Tibial nerve (tissue), 4 donors: ENCODE measurements at regions not wholly inside any gene's neighbourhood (a gene's known extent, or its start where the extent isn't known, plus 50 kb on each side); places are given as distances from the start of the nearest gene placed in this dataset.

Experiments
- DNase-seq, 2 donors: peaks; one replicate each; pipeline ENCODE4 v3.0.0-alpha.2; 2019; ENCODE audit warnings: low spot score in 2 of 2
- H3K27ac ChIP-seq, 4 donors: fragments of 200-600 bp; sonication (generic) in 3 of 4; one replicate each; pipeline ENCODE4 v1.5.1; 2017 to 2019; ENCODE audit warnings: mild to moderate bottlenecking in 1 of 4
- H3K27me3 ChIP-seq, 2 donors: fragments of 200-600 bp; sonication (generic) in 1 of 2; one replicate each; pipeline versions ENCODE4 v1.5.1 to v1.6.0; 2017 to 2019
- H3K36me3 ChIP-seq, 3 donors: fragments of 200-600 bp; sonication (generic); one replicate each; pipeline ENCODE4 v1.5.1; 2018 to 2019
- H3K4me1 ChIP-seq, 4 donors: fragments of 200-600 bp; sonication (generic) in 3 of 4; one replicate each; pipeline ENCODE4 v1.5.1; 2017 to 2019
- H3K4me3 ChIP-seq, 4 donors: fragments of 200-600 bp; sonication (generic) in 3 of 4; one replicate each; pipeline ENCODE4 v1.5.1; 2017 to 2019; ENCODE audit warnings: mild to moderate bottlenecking in 1 of 4, moderate library complexity in 1 of 4
- H3K9me3 ChIP-seq, 4 donors: fragments of 200-600 bp; sonication (generic) in 3 of 4; one replicate each; pipeline ENCODE4 v1.5.1; 2017 to 2019
- EP300 ChIP-seq, 2 donors: sonication (generic); formaldehyde crosslinking; IDR thresholded peaks; one replicate each; pipeline ENCODE4 v1.6.1; 2017; ENCODE audit warnings: antibody characterized with exemption in 2 of 2, mild to moderate bottlenecking in 1 of 2
- POLR2A ChIP-seq, 2 donors: fragments of 450-650 bp; IDR thresholded peaks; one replicate each; pipeline ENCODE4 v1.6.1; 2017; ENCODE audit warnings: antibody characterized with exemption in 2 of 2, mild to moderate bottlenecking in 2 of 2, moderate library complexity in 2 of 2
- WGBS, 2 donors: methylation state at CpG; one replicate each; pipeline ENCODE4 v1.1.5; 2018; 5-methylcytosine and 5-hydroxymethylcytosine counted together
- TF ChIP-seq, protein P1 (sequence below), 5 experiments: fragments of 200-600 bp in 3 of 5; fragments of 450-650 bp in 2 of 5; sonication (generic) in 3 of 5; IDR thresholded peaks; one replicate each; pipeline ENCODE4 v1.5.1; 2016 to 2019; ENCODE audit warnings: antibody characterized with exemption in 5 of 5, mild to moderate bottlenecking in 3 of 5, moderate library complexity in 2 of 5

DNA sequence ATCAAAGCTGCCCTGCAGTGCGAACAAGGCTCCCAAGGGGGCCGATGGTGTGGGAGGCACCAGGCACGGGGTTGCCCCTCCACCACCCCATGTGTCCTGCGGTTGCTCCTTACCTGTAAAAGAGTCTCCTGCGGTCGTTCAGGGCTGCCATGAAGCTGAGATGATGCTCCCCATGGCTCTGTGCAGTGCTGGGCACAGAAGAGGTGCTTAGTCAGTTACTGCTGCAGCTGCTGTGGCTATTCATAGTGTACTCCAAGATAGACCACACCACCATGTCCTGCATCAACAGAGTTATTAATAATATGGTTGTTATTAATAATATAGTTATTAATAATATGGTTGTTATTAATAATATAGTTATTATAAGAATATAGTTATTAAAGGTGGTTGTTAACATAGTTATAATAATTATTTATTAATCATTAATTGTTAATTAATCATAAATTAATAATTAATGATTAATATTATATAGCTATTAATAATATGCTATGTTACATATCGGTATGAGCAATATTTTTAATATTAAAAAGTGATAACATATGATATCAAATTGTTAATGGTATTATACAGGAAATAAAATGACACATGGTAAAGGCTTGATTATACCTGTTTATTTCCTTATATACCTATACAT lies 97.0 kb upstream of the PFKP start:
- Histone ChIP-seq H3K4me3 (no peak overlapping the region), H3K27me3 (no peaks in the 10 kb centered on the region), H3K4me1 (no peaks in the 10 kb centered on the region), H3K9me3 (no peaks in the 10 kb centered on the region), H3K27ac (no peak overlapping the region), H3K36me3 (no peaks in the 10 kb centered on the region)
- TF ChIP-seq, protein P1, sequence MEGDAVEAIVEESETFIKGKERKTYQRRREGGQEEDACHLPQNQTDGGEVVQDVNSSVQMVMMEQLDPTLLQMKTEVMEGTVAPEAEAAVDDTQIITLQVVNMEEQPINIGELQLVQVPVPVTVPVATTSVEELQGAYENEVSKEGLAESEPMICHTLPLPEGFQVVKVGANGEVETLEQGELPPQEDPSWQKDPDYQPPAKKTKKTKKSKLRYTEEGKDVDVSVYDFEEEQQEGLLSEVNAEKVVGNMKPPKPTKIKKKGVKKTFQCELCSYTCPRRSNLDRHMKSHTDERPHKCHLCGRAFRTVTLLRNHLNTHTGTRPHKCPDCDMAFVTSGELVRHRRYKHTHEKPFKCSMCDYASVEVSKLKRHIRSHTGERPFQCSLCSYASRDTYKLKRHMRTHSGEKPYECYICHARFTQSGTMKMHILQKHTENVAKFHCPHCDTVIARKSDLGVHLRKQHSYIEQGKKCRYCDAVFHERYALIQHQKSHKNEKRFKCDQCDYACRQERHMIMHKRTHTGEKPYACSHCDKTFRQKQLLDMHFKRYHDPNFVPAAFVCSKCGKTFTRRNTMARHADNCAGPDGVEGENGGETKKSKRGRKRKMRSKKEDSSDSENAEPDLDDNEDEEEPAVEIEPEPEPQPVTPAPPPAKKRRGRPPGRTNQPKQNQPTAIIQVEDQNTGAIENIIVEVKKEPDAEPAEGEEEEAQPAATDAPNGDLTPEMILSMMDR (IDR thresholded peaks at IDR 0.05) = no peak
- TF ChIP-seq POLR2A (IDR thresholded peaks at IDR 0.05) = no peak
- TF ChIP-seq EP300 (IDR thresholded peaks at IDR 0.05) = no peak
- DNase-seq = no peak
- WGBS, 2 donors = 80 to 92% methylated on average over 7 of the region's 7 CpGs

DNA sequence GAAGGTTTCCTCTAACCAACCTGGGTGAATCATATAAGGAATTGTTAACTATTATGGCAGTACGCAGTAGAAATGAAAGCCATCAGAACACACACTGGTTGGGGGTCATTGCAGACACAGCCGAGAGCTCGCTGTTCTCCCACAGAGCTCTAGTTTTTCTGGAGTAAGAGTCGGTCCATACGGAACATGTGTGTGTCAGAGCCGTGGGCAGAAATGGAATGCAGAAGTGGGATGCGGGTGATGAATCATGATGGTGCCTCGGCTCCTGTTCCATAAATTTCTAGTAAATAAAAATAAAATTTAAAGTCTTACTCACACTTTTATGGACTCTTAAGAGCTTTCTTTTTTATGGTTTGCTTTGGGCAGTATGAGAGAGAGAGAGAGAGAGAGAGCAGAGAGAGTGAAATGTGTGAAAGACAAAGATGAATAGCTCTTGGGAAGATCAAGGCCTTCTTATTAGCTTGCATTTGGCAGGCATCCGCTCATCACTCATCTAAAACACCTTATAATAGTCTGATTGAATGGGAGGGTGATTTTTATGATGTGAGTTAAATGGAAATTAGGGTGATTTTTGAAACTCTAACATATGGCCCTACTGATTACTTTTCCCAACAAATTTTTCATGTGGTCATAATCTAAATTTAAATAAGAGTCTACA lies 98.8 kb upstream of the PFKP start:
- DNase-seq = no peak
- TF ChIP-seq POLR2A (IDR thresholded peaks at IDR 0.05) (no peak), EP300 (IDR thresholded peaks at IDR 0.05) (no peak)
- TF ChIP-seq, protein P1 (IDR thresholded peaks at IDR 0.05) = no peak
- Histone ChIP-seq H3K4me3 (no peak overlapping the region), H3K4me1 (no peaks in the 10 kb centered on the region), H3K27ac (no peak overlapping the region), H3K36me3 (no peaks in the 10 kb centered on the region), H3K9me3 (no peaks in the 10 kb centered on the region), H3K27me3 (no peaks in the 10 kb centered on the region)
- 57 to 66% methylated on average over 9 of the region's 9 CpGs for WGBS, 2 donors

DNA sequence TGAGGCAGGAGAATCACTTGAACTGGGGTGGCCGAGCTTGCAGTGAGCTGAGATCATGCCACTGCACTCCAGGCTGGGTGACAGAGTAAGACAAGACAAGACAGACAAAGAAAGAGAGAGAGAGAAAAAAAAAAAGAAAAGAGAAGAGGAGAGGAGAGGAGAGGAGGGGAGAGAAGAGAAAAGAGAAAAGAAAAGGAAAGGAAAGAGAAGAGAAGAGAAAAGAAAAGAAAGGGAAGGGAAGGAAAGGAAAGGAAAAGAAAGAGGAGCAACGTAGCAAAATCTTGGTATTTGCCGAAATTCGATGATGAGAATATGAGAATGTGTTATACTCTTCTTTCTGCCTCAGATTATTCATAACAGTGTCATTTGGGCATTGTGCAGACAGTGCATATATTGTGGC lies 101.2 kb upstream of the PFKP start:
- H3K27ac ChIP-seq = no peak overlapping the region
- no peaks in the 10 kb centered on the region for H3K27me3 ChIP-seq
- TF ChIP-seq EP300 (IDR thresholded peaks at IDR 0.05) (no peak), POLR2A (IDR thresholded peaks at IDR 0.05) (no peak)
- TF ChIP-seq, protein P1 (IDR thresholded peaks at IDR 0.05) = no peak
- H3K4me3 ChIP-seq = no peak overlapping the region
- DNase-seq = no peak
- H3K36me3 ChIP-seq = no peaks in the 10 kb centered on the region
- 61 to 63% methylated on average over 4 of the region's 4 CpGs for WGBS, 2 donors
- H3K9me3 ChIP-seq = no peaks in the 10 kb centered on the region
- H3K4me1 ChIP-seq = no peaks in the 10 kb centered on the region

DNA sequence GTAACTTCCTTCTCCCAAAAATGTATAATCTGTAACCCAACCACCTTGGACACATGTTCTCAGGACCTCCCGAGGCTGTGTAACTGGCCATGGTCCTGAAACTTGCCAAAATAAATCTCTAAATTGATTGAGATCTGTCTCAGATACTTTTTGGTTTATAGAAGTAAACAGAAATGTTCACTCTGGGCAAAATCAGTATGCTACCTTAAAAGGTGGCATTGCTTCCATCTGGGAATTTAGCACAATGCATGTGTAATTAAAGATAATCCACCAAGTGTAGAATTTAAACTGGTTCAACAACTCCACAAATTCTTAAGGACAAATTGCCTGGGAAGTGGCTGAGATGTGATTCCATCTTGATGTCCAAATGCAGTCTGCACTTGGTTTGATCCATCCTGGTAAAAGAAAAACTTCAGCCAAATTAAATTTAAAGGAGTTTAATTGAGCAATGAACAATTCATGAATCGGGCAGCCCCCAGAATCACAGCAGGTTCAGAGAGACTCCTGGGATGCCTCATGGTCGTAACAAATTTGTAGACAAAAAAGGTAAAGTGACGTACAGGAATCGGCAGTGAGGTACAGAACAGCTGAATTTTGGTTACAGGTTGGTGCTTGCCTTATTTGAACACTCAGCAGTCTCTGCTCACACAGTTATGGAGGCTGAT lies 102.6 kb upstream of the PFKP start:
- H3K9me3 ChIP-seq = no peaks in the 10 kb centered on the region
- TF ChIP-seq, protein P1 (IDR thresholded peaks at IDR 0.05) = no peak
- TF ChIP-seq EP300 (IDR thresholded peaks at IDR 0.05) = no peak
- TF ChIP-seq POLR2A (IDR thresholded peaks at IDR 0.05) = no peak
- 73 to 79% methylated on average over 5 of the region's 5 CpGs for WGBS, 2 donors

More for the DNA sequence above, 102.6 kb upstream of the PFKP start:
- H3K4me3 ChIP-seq = no peak overlapping the region
- DNase-seq = no peak
- H3K36me3 ChIP-seq = no peaks in the 10 kb centered on the region
- H3K27ac ChIP-seq = no peak overlapping the region
- H3K4me1 ChIP-seq = no peaks in the 10 kb centered on the region
- no peaks in the 10 kb centered on the region for H3K27me3 ChIP-seq
